Fibroblast of pulmonary artery (primary cell): ENCODE measurements at regions not wholly inside any gene's neighbourhood (a gene's known extent, or its start where the extent isn't known, plus 50 kb on each side); places are given as distances from the start of the nearest gene placed in this dataset.

ENCODE experiments used
- DNase-seq: peaks from one replicate; pipeline ENCODE4 v3.0.0-alpha.2; 2010; ENCODE audit warnings: low read depth
- H3K4me3 ChIP-seq: replicated peaks from 2 replicates; pipeline ENCODE4 v1.5.1; 2011; ENCODE audit warnings: low read depth, mild to moderate bottlenecking, control low read depth, low read length, moderate library complexity
- TF ChIP-seq, protein P1 (sequence below): IDR thresholded peaks from 2 replicates; pipeline ENCODE4 v1.5.1; 2011; ENCODE audit warnings: mild to moderate bottlenecking, control low read depth, low read length, inconsistent platforms; ENCODE audit errors: missing control alignments

DNA sequence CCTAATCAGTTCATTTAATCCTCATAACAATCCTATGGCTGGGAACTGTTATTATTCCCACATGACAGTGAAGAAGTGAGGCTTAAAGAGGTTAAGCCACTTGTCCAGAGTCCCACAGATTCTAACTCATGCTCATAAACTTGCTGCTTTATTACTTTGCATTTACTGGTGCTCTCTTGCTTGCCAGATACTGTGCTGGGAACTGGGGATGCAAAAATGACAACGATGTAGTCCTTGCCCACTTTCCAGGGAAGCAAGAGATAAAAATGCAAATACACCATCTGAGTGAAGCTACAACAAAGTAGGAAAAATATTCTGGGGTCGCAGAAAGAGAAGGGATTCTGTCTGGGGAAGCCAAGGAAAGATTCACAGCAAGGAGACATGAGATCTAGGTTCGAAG is 335.0 kb downstream of the VPS13C start:
- no peak overlapping the region for H3K4me3 ChIP-seq
- no peak for DNase-seq
- TF ChIP-seq, protein P1, sequence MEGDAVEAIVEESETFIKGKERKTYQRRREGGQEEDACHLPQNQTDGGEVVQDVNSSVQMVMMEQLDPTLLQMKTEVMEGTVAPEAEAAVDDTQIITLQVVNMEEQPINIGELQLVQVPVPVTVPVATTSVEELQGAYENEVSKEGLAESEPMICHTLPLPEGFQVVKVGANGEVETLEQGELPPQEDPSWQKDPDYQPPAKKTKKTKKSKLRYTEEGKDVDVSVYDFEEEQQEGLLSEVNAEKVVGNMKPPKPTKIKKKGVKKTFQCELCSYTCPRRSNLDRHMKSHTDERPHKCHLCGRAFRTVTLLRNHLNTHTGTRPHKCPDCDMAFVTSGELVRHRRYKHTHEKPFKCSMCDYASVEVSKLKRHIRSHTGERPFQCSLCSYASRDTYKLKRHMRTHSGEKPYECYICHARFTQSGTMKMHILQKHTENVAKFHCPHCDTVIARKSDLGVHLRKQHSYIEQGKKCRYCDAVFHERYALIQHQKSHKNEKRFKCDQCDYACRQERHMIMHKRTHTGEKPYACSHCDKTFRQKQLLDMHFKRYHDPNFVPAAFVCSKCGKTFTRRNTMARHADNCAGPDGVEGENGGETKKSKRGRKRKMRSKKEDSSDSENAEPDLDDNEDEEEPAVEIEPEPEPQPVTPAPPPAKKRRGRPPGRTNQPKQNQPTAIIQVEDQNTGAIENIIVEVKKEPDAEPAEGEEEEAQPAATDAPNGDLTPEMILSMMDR: no peak

DNA sequence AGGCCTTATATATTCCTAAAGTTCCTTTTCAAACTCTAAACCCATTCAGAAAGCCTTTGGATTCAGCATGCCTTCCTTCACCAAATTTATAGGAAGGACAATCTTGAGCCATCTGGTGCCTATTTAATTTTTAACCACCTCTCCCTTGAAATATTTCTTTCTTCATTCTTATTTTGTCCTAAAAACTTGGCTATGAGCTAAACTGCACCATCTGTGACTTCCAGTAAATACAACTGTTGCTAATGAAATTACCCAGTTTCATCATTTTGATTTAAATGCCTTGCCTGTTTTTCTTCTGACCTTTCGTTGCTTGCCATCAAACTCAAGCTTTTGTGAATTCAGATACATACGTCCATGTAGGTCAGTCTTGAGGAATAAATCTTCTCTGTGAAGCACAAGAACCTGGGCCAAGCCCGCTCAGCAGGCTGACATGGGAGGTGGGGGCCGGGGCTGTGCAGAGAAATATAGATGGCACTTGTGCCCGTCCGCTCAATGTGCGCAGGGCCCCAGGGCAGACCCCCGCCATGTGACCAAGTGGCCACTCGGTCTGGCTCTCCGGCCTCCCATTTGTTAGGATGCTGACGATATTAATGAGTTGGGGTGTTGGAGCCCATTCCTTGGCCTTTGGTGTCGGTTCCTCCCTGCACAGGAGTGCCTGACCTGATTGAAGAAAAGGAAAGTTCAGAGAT is 335.9 kb downstream of the VPS13C start:
- TF ChIP-seq, protein P1: no peak

DNA sequence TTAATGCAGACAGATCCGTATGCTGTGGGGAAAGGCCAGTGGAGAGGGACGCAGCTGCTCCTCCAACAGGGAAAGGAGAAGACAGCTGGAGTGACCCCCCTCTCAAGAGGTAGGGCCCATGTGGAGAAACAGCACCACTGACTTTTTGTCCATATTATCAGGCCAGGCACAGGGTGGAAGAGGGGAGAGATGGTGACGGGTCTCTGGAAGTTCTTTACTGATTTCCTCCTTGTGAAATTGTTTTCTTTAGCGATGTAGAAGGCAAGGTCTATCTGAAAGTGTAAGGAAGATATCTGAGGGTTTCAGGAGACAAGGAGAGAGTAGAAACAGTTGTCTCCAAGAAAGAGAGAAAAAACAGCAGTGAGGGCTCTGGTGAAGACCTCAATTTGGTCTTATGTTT is 338.8 kb downstream of the VPS13C start:
- DNase-seq: no peak
- no peak overlapping the region for H3K4me3 ChIP-seq
- TF ChIP-seq, protein P1: no peak

More for the DNA sequence above, 335.9 kb downstream of the VPS13C start:
- no peak for DNase-seq
- H3K4me3 ChIP-seq: no peak overlapping the region

GRCh38 chr15:61720197-61720704 is 340.0 kb downstream of the VPS13C start:
- DNase-seq: no peak
- TF ChIP-seq, protein P1: no peak
- H3K4me3 ChIP-seq: no peak overlapping the region

DNA sequence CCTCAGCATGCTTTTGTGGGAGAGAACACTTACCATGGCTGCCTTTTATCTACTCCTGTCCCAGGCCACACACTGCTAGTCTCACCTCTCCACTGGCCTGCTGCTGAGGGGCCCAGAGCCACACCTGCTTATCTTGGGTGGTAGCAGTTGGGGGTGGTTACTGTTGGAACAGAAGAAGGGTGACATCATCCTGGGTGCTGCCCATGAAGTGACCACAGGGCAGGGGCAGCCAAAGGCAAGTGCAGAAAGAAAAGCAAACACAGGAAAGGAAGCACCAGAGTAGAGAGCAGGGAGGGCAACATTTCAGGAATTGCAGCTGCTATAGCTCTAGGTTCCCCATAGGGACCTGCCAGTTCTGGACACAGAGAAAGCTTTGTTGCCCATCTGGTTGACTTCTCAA is 345.2 kb downstream of the VPS13C start:
- DNase-seq: no peak

DNA sequence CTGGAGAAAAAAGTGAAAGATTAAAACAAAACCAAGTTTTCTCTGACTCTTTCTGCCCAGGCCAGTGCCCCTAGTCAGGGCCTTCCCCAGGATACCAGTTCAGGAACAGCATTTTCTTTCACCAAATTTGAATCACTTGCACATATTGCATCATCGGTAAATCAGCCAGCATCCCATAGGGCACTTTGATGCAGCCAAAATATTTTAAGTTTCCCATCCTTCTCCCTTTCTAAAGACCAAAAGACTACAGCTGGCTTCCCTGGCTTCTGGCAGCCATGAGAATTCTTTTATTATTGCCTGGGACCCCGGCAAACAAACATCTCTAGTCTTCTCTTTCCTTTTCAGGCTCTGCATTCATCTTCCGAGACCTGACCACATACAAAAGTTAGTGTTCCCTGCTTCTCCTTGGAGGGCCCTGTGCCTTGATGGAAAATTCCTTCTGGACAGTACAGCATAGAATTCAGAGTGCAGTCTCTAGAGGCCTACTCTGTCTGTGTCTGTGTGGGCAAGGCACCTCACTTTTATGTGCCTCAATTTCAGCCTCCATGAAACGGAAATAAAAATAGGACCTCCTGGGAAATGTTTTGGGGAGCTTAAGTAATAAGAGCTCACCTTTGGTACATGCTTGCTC is 348.0 kb downstream of the VPS13C start:
- TF ChIP-seq, protein P1: no peak
- DNase-seq: no peak
- H3K4me3 ChIP-seq: no peak overlapping the region

More for the DNA sequence above, 345.2 kb downstream of the VPS13C start:
- TF ChIP-seq, protein P1: no peak
- H3K4me3 ChIP-seq: no peak overlapping the region
